A673 (cell line): ENCODE measurements at regions not wholly inside any gene's neighbourhood (a gene's known extent, or its start where the extent isn't known, plus 50 kb on each side); places are given as distances from the start of the nearest gene placed in this dataset.

Experiments used
- CTCF ChIP-seq: fragments of 300-800, 200-600 bp; sonication (generic); conservative IDR thresholded peaks from 2 replicates; pipeline ENCODE4 v1.5.1; 2017; ENCODE audit warnings: low read depth, mild to moderate bottlenecking, antibody characterized with exemption, low read length, moderate library complexity, mixed read lengths
- EZH2 ChIP-seq: fragments of 200-600 bp; sonication (generic); IDR thresholded peaks from 2 replicates; pipeline ENCODE4 v1.6.1; 2017; ENCODE audit warnings: borderline replicate concordance, low read depth, mild to moderate bottlenecking, mixed read lengths, antibody characterized with exemption, low read length; ENCODE audit not compliant: poor library complexity, severe bottlenecking

GRCh38 chr3:104291878-104292277, 1074.8 kb upstream of the ALCAM start:
- TF ChIP-seq CTCF = no peak
- no peak for TF ChIP-seq EZH2
